ENCODE measurements at regions not wholly inside any gene's neighbourhood (a gene's known extent, or its start where the extent isn't known, plus 50 kb on each side); places are given as distances from the start of the nearest gene placed in this dataset.

DNA sequence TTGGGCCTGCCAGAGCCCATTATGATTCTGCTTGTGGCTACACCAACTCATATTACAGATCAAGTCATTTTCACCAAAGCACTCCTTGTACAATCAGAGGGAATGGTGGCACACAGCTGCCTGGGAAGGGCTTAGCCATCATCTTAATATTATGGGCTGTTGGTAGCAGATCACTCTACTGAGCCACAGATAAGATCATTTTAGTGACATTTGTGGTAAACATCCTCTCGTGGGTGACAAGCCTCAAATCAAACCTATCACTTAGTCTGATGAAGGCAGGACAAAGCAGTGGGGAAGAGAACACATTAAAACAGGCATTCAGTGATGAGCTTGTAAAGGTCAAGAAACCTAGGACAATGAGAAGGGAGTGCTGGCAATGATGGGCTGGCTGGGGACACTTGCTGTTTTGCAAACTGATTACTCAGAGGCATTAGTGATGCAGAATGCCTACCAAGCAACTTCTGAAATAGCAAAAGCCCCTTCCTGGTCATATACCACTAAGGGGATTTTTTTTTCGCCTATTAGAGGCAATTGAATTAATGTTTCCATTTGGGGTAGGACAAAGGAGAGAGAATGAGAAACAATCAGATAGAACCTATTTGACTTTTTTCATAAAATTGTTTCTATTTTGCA is 137.5 kb upstream of the WDR11 start:
- TF ChIP-seq, protein P1, sequence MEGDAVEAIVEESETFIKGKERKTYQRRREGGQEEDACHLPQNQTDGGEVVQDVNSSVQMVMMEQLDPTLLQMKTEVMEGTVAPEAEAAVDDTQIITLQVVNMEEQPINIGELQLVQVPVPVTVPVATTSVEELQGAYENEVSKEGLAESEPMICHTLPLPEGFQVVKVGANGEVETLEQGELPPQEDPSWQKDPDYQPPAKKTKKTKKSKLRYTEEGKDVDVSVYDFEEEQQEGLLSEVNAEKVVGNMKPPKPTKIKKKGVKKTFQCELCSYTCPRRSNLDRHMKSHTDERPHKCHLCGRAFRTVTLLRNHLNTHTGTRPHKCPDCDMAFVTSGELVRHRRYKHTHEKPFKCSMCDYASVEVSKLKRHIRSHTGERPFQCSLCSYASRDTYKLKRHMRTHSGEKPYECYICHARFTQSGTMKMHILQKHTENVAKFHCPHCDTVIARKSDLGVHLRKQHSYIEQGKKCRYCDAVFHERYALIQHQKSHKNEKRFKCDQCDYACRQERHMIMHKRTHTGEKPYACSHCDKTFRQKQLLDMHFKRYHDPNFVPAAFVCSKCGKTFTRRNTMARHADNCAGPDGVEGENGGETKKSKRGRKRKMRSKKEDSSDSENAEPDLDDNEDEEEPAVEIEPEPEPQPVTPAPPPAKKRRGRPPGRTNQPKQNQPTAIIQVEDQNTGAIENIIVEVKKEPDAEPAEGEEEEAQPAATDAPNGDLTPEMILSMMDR (IDR thresholded peaks at IDR 0.05; ENCODE audit: low read length), result no peak
- TF ChIP-seq EZH2phosphoT487 (IDR thresholded peaks at IDR 0.05; ENCODE audit: low read length) (no peak), EZH2 (optimal IDR thresholded peaks at IDR 0.05; ENCODE audit: low read depth, low read length) (no peak)
